ENCODE measurements at regions not wholly inside any gene's neighbourhood (a gene's known extent, or its start where the extent isn't known, plus 50 kb on each side); places are given as distances from the start of the nearest gene placed in this dataset.
"Not testable (repeated sequence)": the region's sequence is repeated elsewhere in the genome, so short reads cannot be mapped to it uniquely, and the experiment has no call there.

DNA sequence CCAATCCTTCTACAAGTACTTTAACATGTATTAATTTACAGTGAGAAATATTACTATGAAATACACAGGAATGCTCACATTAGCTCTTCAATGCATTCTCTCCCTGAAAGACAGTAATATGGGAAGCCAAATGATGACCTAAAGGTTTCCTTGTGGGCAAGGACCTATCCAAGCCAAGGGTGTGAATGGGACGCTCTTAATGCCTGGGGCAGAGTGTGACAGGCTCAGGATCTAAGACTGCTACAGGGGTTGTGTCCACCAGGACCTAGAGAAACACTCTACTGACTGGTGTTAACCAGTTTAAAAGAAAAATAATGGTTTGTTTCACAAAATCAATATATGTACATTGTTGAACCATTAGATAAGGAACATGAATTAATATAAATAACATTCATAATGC is 158.7 kb downstream of the FGF1 start:
- ATAC-seq (ENCODE audit: low read depth): no peak
- H3K9me3 ChIP-seq (ENCODE audit: severe bottlenecking): no peaks in the 10 kb centered on the region
- no peak overlapping the region for H3K4me3 ChIP-seq (ENCODE audit: severe bottlenecking)
- H3K36me3 ChIP-seq (ENCODE audit: low read depth): no peaks in the 10 kb centered on the region
- H3K4me1 ChIP-seq (ENCODE audit: insufficient read depth, poor library complexity, severe bottlenecking): peaks cover 15% of the 10 kb centered on the region
- no peak for DNase-seq (ENCODE audit: low spot score)
- no peaks in the 10 kb centered on the region for H3K27me3 ChIP-seq (ENCODE audit: insufficient read depth, poor library complexity, severe bottlenecking)
- TF ChIP-seq, protein P1, sequence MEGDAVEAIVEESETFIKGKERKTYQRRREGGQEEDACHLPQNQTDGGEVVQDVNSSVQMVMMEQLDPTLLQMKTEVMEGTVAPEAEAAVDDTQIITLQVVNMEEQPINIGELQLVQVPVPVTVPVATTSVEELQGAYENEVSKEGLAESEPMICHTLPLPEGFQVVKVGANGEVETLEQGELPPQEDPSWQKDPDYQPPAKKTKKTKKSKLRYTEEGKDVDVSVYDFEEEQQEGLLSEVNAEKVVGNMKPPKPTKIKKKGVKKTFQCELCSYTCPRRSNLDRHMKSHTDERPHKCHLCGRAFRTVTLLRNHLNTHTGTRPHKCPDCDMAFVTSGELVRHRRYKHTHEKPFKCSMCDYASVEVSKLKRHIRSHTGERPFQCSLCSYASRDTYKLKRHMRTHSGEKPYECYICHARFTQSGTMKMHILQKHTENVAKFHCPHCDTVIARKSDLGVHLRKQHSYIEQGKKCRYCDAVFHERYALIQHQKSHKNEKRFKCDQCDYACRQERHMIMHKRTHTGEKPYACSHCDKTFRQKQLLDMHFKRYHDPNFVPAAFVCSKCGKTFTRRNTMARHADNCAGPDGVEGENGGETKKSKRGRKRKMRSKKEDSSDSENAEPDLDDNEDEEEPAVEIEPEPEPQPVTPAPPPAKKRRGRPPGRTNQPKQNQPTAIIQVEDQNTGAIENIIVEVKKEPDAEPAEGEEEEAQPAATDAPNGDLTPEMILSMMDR (IDR thresholded peaks at IDR 0.05; ENCODE audit: poor library complexity, severe bottlenecking): no peak
- H3K27ac ChIP-seq (ENCODE audit: poor library complexity, severe bottlenecking): peak overlapping the region; percentile 21

DNA sequence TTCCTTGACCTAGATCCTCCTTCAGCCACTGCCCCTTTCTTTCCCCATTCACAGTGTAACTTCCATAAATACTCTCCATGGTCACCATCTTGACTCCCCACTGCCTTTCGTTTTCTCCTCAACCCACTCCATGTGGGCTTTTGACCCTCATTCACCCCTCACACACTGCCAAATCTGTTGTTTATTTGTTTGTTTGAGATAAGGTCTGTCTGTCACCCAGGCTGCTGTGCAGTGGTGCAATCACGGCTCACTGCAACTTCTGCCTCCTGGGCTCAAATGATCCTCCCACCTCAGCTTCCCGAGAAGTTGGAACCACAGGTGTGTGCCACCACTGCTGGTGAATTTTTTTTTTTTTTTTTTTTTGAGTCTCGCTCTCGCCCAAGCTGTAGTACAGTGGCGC is 162.9 kb downstream of the FGF1 start:
- no peaks in the 10 kb centered on the region for H3K27me3 ChIP-seq (ENCODE audit: insufficient read depth, poor library complexity, severe bottlenecking)
- no peak overlapping the region for H3K27ac ChIP-seq (ENCODE audit: poor library complexity, severe bottlenecking)
- no peaks in the 10 kb centered on the region for H3K36me3 ChIP-seq (ENCODE audit: low read depth)
- H3K4me1 ChIP-seq (ENCODE audit: insufficient read depth, poor library complexity, severe bottlenecking): no peaks in the 10 kb centered on the region
- ATAC-seq (ENCODE audit: low read depth) (no peak), DNase-seq (ENCODE audit: low spot score) (no peak)
- H3K4me3 ChIP-seq (ENCODE audit: severe bottlenecking): no peak overlapping the region
- TF ChIP-seq, protein P1 (IDR thresholded peaks at IDR 0.05; ENCODE audit: poor library complexity, severe bottlenecking): no peak
- no peaks in the 10 kb centered on the region for H3K9me3 ChIP-seq (ENCODE audit: severe bottlenecking)

DNA sequence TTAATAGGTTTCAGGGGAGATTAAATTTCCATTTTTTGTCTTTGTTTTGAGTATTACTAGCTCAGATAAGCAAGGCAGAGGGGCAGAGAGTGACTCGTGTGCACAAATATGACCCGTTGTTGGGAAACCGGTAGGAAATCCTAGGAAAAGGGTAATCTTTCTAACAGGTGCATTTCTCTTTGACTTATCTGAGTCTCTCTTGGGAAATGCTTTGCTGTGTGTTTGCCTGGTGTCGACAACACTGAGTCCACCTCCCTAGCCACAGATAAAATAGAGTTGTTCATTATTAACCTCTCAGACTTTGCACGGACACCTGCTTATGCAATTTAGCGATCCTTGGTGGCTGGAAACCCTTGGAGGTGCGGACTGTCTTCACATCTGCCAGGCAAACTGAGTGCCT is 164.2 kb downstream of the FGF1 start:
- H3K36me3 ChIP-seq (ENCODE audit: low read depth): no peaks in the 10 kb centered on the region
- no peak overlapping the region for H3K27ac ChIP-seq (ENCODE audit: poor library complexity, severe bottlenecking)
- TF ChIP-seq, protein P1 (IDR thresholded peaks at IDR 0.05; ENCODE audit: poor library complexity, severe bottlenecking): no peak
- no peak for ATAC-seq (ENCODE audit: low read depth)
- H3K4me1 ChIP-seq (ENCODE audit: insufficient read depth, poor library complexity, severe bottlenecking): no peaks in the 10 kb centered on the region
- H3K27me3 ChIP-seq (ENCODE audit: insufficient read depth, poor library complexity, severe bottlenecking): no peaks in the 10 kb centered on the region
- DNase-seq (ENCODE audit: low spot score): no peak
- no peak overlapping the region for H3K4me3 ChIP-seq (ENCODE audit: severe bottlenecking)
- H3K9me3 ChIP-seq (ENCODE audit: severe bottlenecking): no peaks in the 10 kb centered on the region

DNA sequence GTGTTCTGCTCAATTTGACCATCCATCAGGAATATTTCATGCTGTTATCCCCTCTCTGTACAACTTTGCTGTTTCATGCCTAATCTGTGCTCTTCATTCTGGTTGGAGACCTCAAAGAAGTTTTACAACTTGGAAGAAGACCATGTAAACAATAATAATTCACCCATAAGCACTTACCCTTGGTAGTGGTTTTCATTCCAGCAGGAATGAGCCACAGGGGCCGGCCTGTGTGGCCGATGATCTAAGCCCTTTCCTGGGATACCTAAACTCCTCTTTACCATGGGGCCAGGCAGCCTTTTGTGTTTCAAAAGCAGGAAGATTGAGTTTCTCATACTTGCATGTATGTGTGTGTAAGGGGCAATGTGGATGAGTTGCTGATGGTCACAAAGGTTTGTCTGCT is 165.0 kb downstream of the FGF1 start:
- no peak for ATAC-seq (ENCODE audit: low read depth)
- Histone ChIP-seq H3K36me3 (ENCODE audit: low read depth) (no peaks in the 10 kb centered on the region), H3K4me1 (ENCODE audit: insufficient read depth, poor library complexity, severe bottlenecking) (no peaks in the 10 kb centered on the region), H3K27me3 (ENCODE audit: insufficient read depth, poor library complexity, severe bottlenecking) (no peaks in the 10 kb centered on the region), H3K4me3 (ENCODE audit: severe bottlenecking) (no peak overlapping the region), H3K27ac (ENCODE audit: poor library complexity, severe bottlenecking) (no peak overlapping the region), H3K9me3 (ENCODE audit: severe bottlenecking) (no peaks in the 10 kb centered on the region)
- no peak for DNase-seq (ENCODE audit: low spot score)
- TF ChIP-seq, protein P1 (IDR thresholded peaks at IDR 0.05; ENCODE audit: poor library complexity, severe bottlenecking): no peak

- not testable (repeated sequence) for DNase-seq (ENCODE audit: low spot score); H3K4me3 ChIP-seq (ENCODE audit: severe bottlenecking); H3K27ac ChIP-seq (ENCODE audit: poor library complexity, severe bottlenecking); H3K36me3 ChIP-seq (ENCODE audit: low read depth); H3K4me1 ChIP-seq (ENCODE audit: insufficient read depth, poor library complexity, severe bottlenecking); H3K9me3 ChIP-seq (ENCODE audit: severe bottlenecking); ATAC-seq (ENCODE audit: low read depth); H3K27me3 ChIP-seq (ENCODE audit: insufficient read depth, poor library complexity, severe bottlenecking)
Measured at GRCh38 chr5:142519913-142520312, 166.0 kb downstream of the FGF1 start.
